ENCODE measurements at regions not wholly inside any gene's neighbourhood (a gene's known extent, or its start where the extent isn't known, plus 50 kb on each side); places are given as distances from the start of the nearest gene placed in this dataset.
"Not testable (repeated sequence)": the region's sequence is repeated elsewhere in the genome, so short reads cannot be mapped to it uniquely, and the experiment has no call there.

DNA sequence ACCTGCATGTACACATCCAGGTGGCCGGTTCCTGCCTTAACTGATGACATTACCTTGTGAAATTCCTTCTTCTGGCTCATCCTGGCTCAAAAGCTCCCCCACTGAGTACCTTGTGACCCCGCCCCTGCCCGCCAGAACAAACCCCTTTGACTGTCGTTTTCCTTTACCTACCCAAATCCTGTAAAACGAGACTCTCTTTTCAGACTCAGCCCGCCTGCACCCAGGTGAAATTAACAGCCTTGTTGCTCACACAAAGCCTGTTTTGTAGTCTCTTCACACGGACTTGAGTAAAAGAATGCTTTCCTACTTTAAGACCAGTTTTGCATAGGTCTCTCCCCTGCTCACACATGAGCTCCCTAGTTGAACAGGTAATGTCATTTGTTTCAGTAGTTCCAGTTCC lies 667.4 kb upstream of the GBE1 start:
- H2AFZ ChIP-seq; H3K27me3 ChIP-seq (ENCODE audit: insufficient read depth); H4K20me1 ChIP-seq (replicated peaks; ENCODE audit: insufficient read depth); H3K36me3 ChIP-seq (ENCODE audit: insufficient read depth); H3F3A ChIP-seq (replicated peaks; ENCODE audit: low read depth); H3K27me3 Mint-ChIP-seq (ENCODE audit: insufficient read depth, low read depth, poor library complexity); H3K79me2 ChIP-seq (replicated peaks; ENCODE audit: insufficient read depth); H3K9me3 Mint-ChIP-seq; H3K36me3 Mint-ChIP-seq (ENCODE audit: low read depth); H3K9me2 ChIP-seq (ENCODE audit: insufficient read depth): not testable (repeated sequence)
- Histone ChIP-seq H3K27ac (ENCODE audit: low read depth) (peak overlapping the region; percentile 82), H3K4me2 (peak overlapping the region; percentile 67; the same call in 1 of the 2 replicates), H3K4me3 (0 out of 2 replicates have a peak overlapping the region, but pooled peaks have one; percentile 2), H3K4me1 (ENCODE audit: insufficient read depth) (peaks cover 67% of the 10 kb centered on the region)
- DNase-seq (ENCODE audit: low spot score) (peak; percentile 82), ATAC-seq (peak; percentile 95)
- peak overlapping the region; percentile 41; the same call in 2 of the 3 replicates for H3K4me3 Mint-ChIP-seq
- H3K27ac Mint-ChIP-seq, result peak overlapping the region; percentile 91
- H3K4me1 Mint-ChIP-seq, result peaks cover 63% of the 10 kb centered on the region

DNA sequence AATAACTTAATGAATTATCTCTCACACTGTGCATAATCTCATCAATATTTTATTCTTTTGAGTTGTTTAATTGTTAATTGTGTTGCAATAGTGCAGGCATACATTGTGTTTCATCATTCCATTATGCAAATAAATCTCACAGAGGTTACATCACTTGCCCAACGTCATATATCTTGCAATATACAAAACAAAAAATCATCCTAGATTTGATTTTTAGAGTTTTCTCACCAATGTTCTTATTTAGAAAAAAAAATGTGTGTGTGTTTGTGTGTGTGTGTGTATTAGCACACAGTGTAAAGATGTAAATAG lies 662.5 kb upstream of the GBE1 start:
- H3K4me1 Mint-ChIP-seq, result peaks cover 49% of the 10 kb centered on the region

GRCh38 chr3:82423268-82424030 lies 662.0 kb upstream of the GBE1 start:
- no peaks in the 10 kb centered on the region for H3K9me3 Mint-ChIP-seq
- no peaks in the 10 kb centered on the region for H3K27me3 ChIP-seq (ENCODE audit: insufficient read depth)
- H3K36me3 ChIP-seq (ENCODE audit: insufficient read depth), result no peaks in the 10 kb centered on the region
- H3F3A ChIP-seq (replicated peaks; ENCODE audit: low read depth), result no peaks in the 10 kb centered on the region
- H3K4me3 Mint-ChIP-seq, result peak overlapping the region; percentile 44
- peaks cover 56% of the 10 kb centered on the region for H3K4me1 ChIP-seq (ENCODE audit: insufficient read depth)
- peak overlapping the region; percentile 8; the same call in 1 of the 2 replicates for H3K27ac ChIP-seq (ENCODE audit: low read depth)
- no peaks in the 10 kb centered on the region for H3K9me2 ChIP-seq (ENCODE audit: insufficient read depth)
- no peaks in the 10 kb centered on the region for H4K20me1 ChIP-seq (replicated peaks; ENCODE audit: insufficient read depth)
- peaks cover 44% of the 10 kb centered on the region for H3K4me1 Mint-ChIP-seq
- H3K4me2 ChIP-seq, result peak overlapping the region; percentile 32
- no peaks in the 10 kb centered on the region for H3K27me3 Mint-ChIP-seq (ENCODE audit: insufficient read depth, low read depth, poor library complexity)
- peak overlapping the region; percentile 92 for H3K27ac Mint-ChIP-seq
- H3K36me3 Mint-ChIP-seq (ENCODE audit: low read depth), result no peaks in the 10 kb centered on the region; the same call in 2 of the 3 replicates
- no peak overlapping the region for H3K4me3 ChIP-seq
- DNase-seq (ENCODE audit: low spot score) (peak; percentile 72), ATAC-seq (peak; percentile 100)
- H3K79me2 ChIP-seq (replicated peaks; ENCODE audit: insufficient read depth), result no peaks in the 10 kb centered on the region
- H2AFZ ChIP-seq, result no peak overlapping the region
- TF ChIP-seq CTCF (conservative IDR thresholded peaks at IDR 0.05; ENCODE audit: low read depth in 2 of 2), result no peak
- TF ChIP-seq ZNF462 (CRISPR knock-in tag; IDR thresholded peaks at IDR 0.05), result 0 out of 2 replicates have a peak, but pooled peaks have one; percentile 47

More for the DNA sequence above, 662.5 kb upstream of the GBE1 start:
- H4K20me1 ChIP-seq (replicated peaks; ENCODE audit: insufficient read depth), result no peaks in the 10 kb centered on the region
- DNase-seq (ENCODE audit: low spot score), result no peak
- no peaks in the 10 kb centered on the region for H3K79me2 ChIP-seq (replicated peaks; ENCODE audit: insufficient read depth)
- Mint-ChIP-seq H3K27me3 (ENCODE audit: insufficient read depth, low read depth, poor library complexity) (no peaks in the 10 kb centered on the region), H3K36me3 (ENCODE audit: low read depth) (no peaks in the 10 kb centered on the region; the same call in 2 of the 3 replicates), H3K9me3 (no peaks in the 10 kb centered on the region), H3K27ac (no peak overlapping the region; the same call in none of the 2 replicates), H3K4me3 (no peak overlapping the region)
- no peak overlapping the region for H3K4me3 ChIP-seq
- H2AFZ ChIP-seq, result no peak overlapping the region
- H3K4me2 ChIP-seq, result peak overlapping the region; percentile 32
- H3K9me2 ChIP-seq (ENCODE audit: insufficient read depth), result no peaks in the 10 kb centered on the region
- no peak for TF ChIP-seq ZNF114 (CRISPR knock-in tag; IDR thresholded peaks at IDR 0.05)
- no peak for TF ChIP-seq POLR2AphosphoS5 (IDR thresholded peaks at IDR 0.05; ENCODE audit: low read depth)
- TF ChIP-seq ETS1 (IDR thresholded peaks at IDR 0.05), result no peak
- TF ChIP-seq JUNB (IDR thresholded peaks at IDR 0.05; ENCODE audit: unreplicated experiment), result no peak
- no peak for TF ChIP-seq EZH2 (IDR thresholded peaks at IDR 0.05; ENCODE audit: low read depth, unreplicated experiment)
- no peak for ATAC-seq
- H3F3A ChIP-seq (replicated peaks; ENCODE audit: low read depth), result no peaks in the 10 kb centered on the region
- H3K27ac ChIP-seq (ENCODE audit: low read depth), result no peak overlapping the region; the same call in 1 of the 2 replicates
- no peaks in the 10 kb centered on the region for H3K36me3 ChIP-seq (ENCODE audit: insufficient read depth)
- no peaks in the 10 kb centered on the region for H3K27me3 ChIP-seq (ENCODE audit: insufficient read depth)
- H3K4me1 ChIP-seq (ENCODE audit: insufficient read depth), result peaks cover 58% of the 10 kb centered on the region
